Endothelial cell of umbilical vein (primary cell): ENCODE measurements at regions not wholly inside any gene's neighbourhood (a gene's known extent, or its start where the extent isn't known, plus 50 kb on each side); places are given as distances from the start of the nearest gene placed in this dataset.
"Not testable (repeated sequence)": the region's sequence is repeated elsewhere in the genome, so short reads cannot be mapped to it uniquely, and the experiment has no call there.

Experiments used
- BruUV-seq: library from RNA; stranded (reverse); fragments of 400-500 nt; replicated peaks from 2 replicates; lab custom pipeline; 2021; lab: Mats Ljungman, UMichigan
- CTCF ChIA-PET: fragments of 300-600, 350-600 bp; sonication (Branson Sonifier 250); formaldehyde crosslinking; loops from one replicate; lab custom pipeline; 2021; ENCODE audit warnings: antibody characterized with exemption, inconsistent platforms; lab: Charles Lee
- POLR2A ChIA-PET: fragments of 300-600, 350-600 bp; sonication (Branson Sonifier 250); formaldehyde crosslinking; loops from one replicate; lab custom pipeline; 2021; ENCODE audit warnings: antibody characterized with exemption, inconsistent platforms; lab: Charles Lee
- DNase-seq: peaks from one replicate; pipeline ENCODE4 v3.0.0-alpha.2; 2011; ENCODE audit warnings: low read depth, low spot score
- FAIRE-seq: peaks from 2 replicates; lab custom pipeline; 2011; peaks lifted over from hg19 to GRCh38; lab: Jason Lieb, UNC
- H2AFZ ChIP-seq: 2 replicates; pipeline ENCODE4 v1.6.0; 2012; ENCODE audit warnings: low read depth, low read length, control low read depth, inconsistent platforms
- H3K27ac ChIP-seq: 2 replicates; pipeline ENCODE4 v1.5.1; 2011; ENCODE audit warnings: low read depth, mild to moderate bottlenecking, control low read depth, low read length, moderate library complexity; ENCODE audit not compliant: insufficient read depth
- H3K27me3 ChIP-seq, 2 experiments: 2 replicates each; pipeline versions ENCODE4 v1.6.0 to v1.6.1; 2011; ENCODE audit warnings: low read length in 2 of 2, mixed read lengths in 1 of 2; ENCODE audit not compliant: control insufficient read depth in 2 of 2, insufficient read depth in 2 of 2
- H3K36me3 ChIP-seq, 2 experiments: 2 replicates in 1 of 2; 3 replicates in 1 of 2; pipeline ENCODE4 v1.5.1; 2011; ENCODE audit warnings: low read length in 2 of 2, mild to moderate bottlenecking in 1 of 2, moderate library complexity in 1 of 2; ENCODE audit not compliant: control insufficient read depth in 2 of 2, insufficient read depth in 2 of 2; ENCODE audit errors: extremely low read depth in 1 of 2
- H3K4me1 ChIP-seq: 3 replicates; pipeline ENCODE4 v1.5.1; 2011; ENCODE audit warnings: mild to moderate bottlenecking, low read length; ENCODE audit not compliant: control insufficient read depth, insufficient read depth; ENCODE audit errors: extremely low read depth
- H3K4me2 ChIP-seq: 2 replicates; pipeline ENCODE4 v1.6.1; 2011; ENCODE audit warnings: low read length, control low read depth, mixed read lengths; ENCODE audit not compliant: insufficient read depth
- H3K4me3 ChIP-seq, 3 experiments: fragments of 200-600 bp in 1 of 3; sonication (generic), shearing (Covaris generic) in 1 of 3; replicated peaks in 1 of 3; 2 replicates each; pipeline ENCODE4 v1.5.1; 2011 to 2016; ENCODE audit warnings: control low read depth in 3 of 3, low read length in 3 of 3, mild to moderate bottlenecking in 2 of 3, inconsistent platforms in 1 of 3, low read depth in 1 of 3, moderate library complexity in 1 of 3; ENCODE audit not compliant: insufficient read depth in 1 of 3
- H3K79me2 ChIP-seq: 2 replicates; pipeline ENCODE4 v1.6.0; 2012; ENCODE audit warnings: low read length, inconsistent platforms; ENCODE audit not compliant: control insufficient read depth, insufficient read depth
- H3K9ac ChIP-seq: replicated peaks from 2 replicates; pipeline ENCODE3; 2011; ENCODE audit warnings: low read length, control low read depth; ENCODE audit not compliant: insufficient read depth; ENCODE audit errors: extremely low read depth
- H3K9me1 ChIP-seq: replicated peaks from 3 replicates; pipeline ENCODE4 v1.6.0; 2011; ENCODE audit warnings: mild to moderate bottlenecking, low read length; ENCODE audit not compliant: control insufficient read depth, insufficient read depth; ENCODE audit errors: extremely low read depth
- H3K9me3 ChIP-seq: replicated peaks from 2 replicates; pipeline ENCODE4 v1.5.1; 2012; ENCODE audit warnings: low read length, inconsistent platforms; ENCODE audit not compliant: control insufficient read depth, insufficient read depth
- H4K20me1 ChIP-seq: replicated peaks from 2 replicates; pipeline ENCODE3; 2011; ENCODE audit warnings: mild to moderate bottlenecking, low read length; ENCODE audit not compliant: control insufficient read depth, insufficient read depth; ENCODE audit errors: extremely low read depth
- EZH2 ChIP-seq: IDR thresholded peaks from 2 replicates; pipeline ENCODE4 v1.6.1; 2012; ENCODE audit warnings: borderline replicate concordance, low read depth, mild to moderate bottlenecking, moderate library complexity, low read length, inconsistent platforms; ENCODE audit not compliant: severe bottlenecking
- FOS ChIP-seq: IDR thresholded peaks from 2 replicates; pipeline ENCODE4 v1.6.1; 2011; ENCODE audit warnings: mild to moderate bottlenecking, low read length, moderate library complexity, borderline replicate concordance; ENCODE audit not compliant: insufficient read depth
- GATA2 ChIP-seq: IDR thresholded peaks from 2 replicates; pipeline ENCODE4 v1.7.0; 2011; ENCODE audit warnings: low read depth, mild to moderate bottlenecking, moderate library complexity, mixed read lengths, low read length; ENCODE audit not compliant: insufficient read length, insufficient read depth
- JUN ChIP-seq: IDR thresholded peaks from 2 replicates; pipeline ENCODE4 v1.6.1; 2011; ENCODE audit warnings: borderline replicate concordance, low read depth; ENCODE audit not compliant: insufficient read length, insufficient read depth
- MYC ChIP-seq: IDR thresholded peaks from one replicate; pipeline ENCODE4 v1.6.1; 2011; ENCODE audit warnings: mild to moderate bottlenecking, low read depth, low read length
- POLR2A ChIP-seq: IDR thresholded peaks from 2 replicates; pipeline ENCODE4 v1.6.1; 2012; ENCODE audit warnings: low read depth, mild to moderate bottlenecking, control low read depth, low read length
- POLR2AphosphoS5 ChIP-seq: IDR thresholded peaks from 2 replicates; pipeline ENCODE4 v1.6.1; 2012; ENCODE audit warnings: low read depth, mild to moderate bottlenecking, control low read depth, low read length, moderate library complexity; ENCODE audit not compliant: insufficient read depth
- dilution Hi-C: fragments of 300-500 bp; cut with MboI; formaldehyde crosslinking; loops from one replicate; pipeline ENCODE4 v1.15.0; 2019; ENCODE audit warnings: low sequenced_read_pairs; ENCODE audit not compliant: extremely low pct_ligation_motif_present
- intact Hi-C: fragments of 100-400 bp; cut with micrococcal nuclease; formaldehyde crosslinking; loops from one replicate; pipeline ENCODE4 v1.10.0; 2022
- TF ChIP-seq, protein P1 (sequence below), 2 donors: IDR thresholded peaks; 1 replicate in 1 of 2; 2 replicates in 1 of 2; pipeline ENCODE4 v1.5.1; 2011; ENCODE audit warnings: low read length in 2 of 2, mild to moderate bottlenecking in 2 of 2, moderate library complexity in 2 of 2, control low read depth in 1 of 2, inconsistent platforms in 1 of 2, low read depth in 1 of 2; ENCODE audit not compliant: insufficient read depth in 1 of 2; ENCODE audit errors: extremely low read depth in 1 of 2
- TF ChIP-seq, protein P2 (sequence below): IDR thresholded peaks from 2 replicates; pipeline ENCODE4 v1.6.1; 2011; ENCODE audit not compliant: insufficient read depth, insufficient read length

DNA sequence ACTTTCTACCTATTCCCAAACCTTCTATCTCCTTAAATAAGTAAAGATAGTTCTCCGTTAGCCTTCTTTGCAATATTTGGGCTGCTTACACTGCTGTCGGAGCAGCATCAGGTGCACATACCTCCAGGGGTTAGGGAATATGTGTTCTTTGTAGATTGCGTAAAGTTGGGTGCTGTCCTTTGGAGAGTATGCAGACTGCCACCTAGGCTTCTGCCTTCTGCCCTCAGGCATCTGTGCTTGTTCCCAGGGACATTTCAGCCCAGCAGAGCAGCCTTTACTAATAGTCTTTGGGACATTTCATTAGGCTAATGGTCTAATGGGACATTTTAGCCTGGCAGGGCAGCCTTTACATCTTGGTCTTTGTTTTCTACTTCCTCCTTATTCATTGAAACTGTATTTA lies 260.6 kb downstream of the TPBG start:
- intact Hi-C loops, result no loop called here

DNA sequence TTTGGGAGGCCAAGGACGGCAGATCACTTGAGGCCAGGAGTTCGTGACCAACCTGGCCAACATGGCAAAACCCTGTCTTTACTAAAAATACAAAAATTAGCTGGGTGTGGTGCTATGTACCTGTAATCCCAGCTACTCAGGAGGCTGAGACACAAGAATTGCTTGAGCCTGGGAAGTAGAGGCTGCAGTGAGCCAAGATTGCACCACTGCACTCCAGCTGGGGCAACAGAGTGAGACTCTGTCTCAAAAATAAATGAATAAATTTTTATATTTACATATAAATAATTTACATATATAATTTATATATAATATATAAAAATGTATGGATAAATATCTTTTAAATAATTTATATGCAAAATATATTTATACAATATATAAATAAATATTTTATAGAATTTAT lies 263.3 kb downstream of the TPBG start:
- H2AFZ ChIP-seq, H3K27me3 ChIP-seq, H3K9me3 ChIP-seq, H3K27ac ChIP-seq, H3K36me3 ChIP-seq, intact Hi-C loops, H3K79me2 ChIP-seq, H3K4me3 ChIP-seq, H3K9me1 ChIP-seq, POLR2A ChIA-PET, H3K9ac ChIP-seq, H3K4me1 ChIP-seq, CTCF ChIA-PET, DNase-seq, BruUV-seq, dilution Hi-C loops, H3K4me2 ChIP-seq, FAIRE-seq, H4K20me1 ChIP-seq: not testable (repeated sequence)

More for the DNA sequence above, 260.6 kb downstream of the TPBG start:
- POLR2A ChIA-PET, result no interaction called here
- H3K27me3 ChIP-seq, result no peaks in the 10 kb centered on the region
- no peak overlapping the region for H3K9ac ChIP-seq
- dilution Hi-C loops, result no loop called here
- no peaks in the 10 kb centered on the region for H3K36me3 ChIP-seq
- no peak for DNase-seq
- H3K4me2 ChIP-seq, result no peak overlapping the region
- no peak overlapping the region for H2AFZ ChIP-seq
- H3K27ac ChIP-seq, result no peak overlapping the region
- no peaks in the 10 kb centered on the region for H3K9me3 ChIP-seq
- H3K79me2 ChIP-seq, result no peaks in the 10 kb centered on the region
- H3K9me1 ChIP-seq, result no peaks in the 10 kb centered on the region
- H3K4me1 ChIP-seq, result no peaks in the 10 kb centered on the region
- FAIRE-seq, result no peak
- CTCF ChIA-PET, result no interaction called here
- TF ChIP-seq JUN (no peak), FOS (no peak), POLR2A (no peak), EZH2 (no peak), POLR2AphosphoS5 (no peak), MYC (no peak), GATA2 (no peak)
- TF ChIP-seq, protein P1, sequence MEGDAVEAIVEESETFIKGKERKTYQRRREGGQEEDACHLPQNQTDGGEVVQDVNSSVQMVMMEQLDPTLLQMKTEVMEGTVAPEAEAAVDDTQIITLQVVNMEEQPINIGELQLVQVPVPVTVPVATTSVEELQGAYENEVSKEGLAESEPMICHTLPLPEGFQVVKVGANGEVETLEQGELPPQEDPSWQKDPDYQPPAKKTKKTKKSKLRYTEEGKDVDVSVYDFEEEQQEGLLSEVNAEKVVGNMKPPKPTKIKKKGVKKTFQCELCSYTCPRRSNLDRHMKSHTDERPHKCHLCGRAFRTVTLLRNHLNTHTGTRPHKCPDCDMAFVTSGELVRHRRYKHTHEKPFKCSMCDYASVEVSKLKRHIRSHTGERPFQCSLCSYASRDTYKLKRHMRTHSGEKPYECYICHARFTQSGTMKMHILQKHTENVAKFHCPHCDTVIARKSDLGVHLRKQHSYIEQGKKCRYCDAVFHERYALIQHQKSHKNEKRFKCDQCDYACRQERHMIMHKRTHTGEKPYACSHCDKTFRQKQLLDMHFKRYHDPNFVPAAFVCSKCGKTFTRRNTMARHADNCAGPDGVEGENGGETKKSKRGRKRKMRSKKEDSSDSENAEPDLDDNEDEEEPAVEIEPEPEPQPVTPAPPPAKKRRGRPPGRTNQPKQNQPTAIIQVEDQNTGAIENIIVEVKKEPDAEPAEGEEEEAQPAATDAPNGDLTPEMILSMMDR (IDR thresholded peaks at IDR 0.05; ENCODE audit: extremely low read depth in 1 of 2, insufficient read depth in 1 of 2, low read depth in 1 of 2, low read length in 2 of 2), result no peak
- TF ChIP-seq, protein P2, sequence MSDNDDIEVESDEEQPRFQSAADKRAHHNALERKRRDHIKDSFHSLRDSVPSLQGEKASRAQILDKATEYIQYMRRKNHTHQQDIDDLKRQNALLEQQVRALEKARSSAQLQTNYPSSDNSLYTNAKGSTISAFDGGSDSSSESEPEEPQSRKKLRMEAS, result no peak
- BruUV-seq, result no TSS peak
- no peaks in the 10 kb centered on the region for H4K20me1 ChIP-seq
- H3K4me3 ChIP-seq, result no peak overlapping the region
